ENCODE measurements at regions not wholly inside any gene's neighbourhood (a gene's known extent, or its start where the extent isn't known, plus 50 kb on each side); places are given as distances from the start of the nearest gene placed in this dataset.

- DNase-seq (ENCODE audit: low spot score), result no peak
Measured at GRCh38 chr1:34610063-34610462, 144.8 kb upstream of the GJB5 start.

DNA sequence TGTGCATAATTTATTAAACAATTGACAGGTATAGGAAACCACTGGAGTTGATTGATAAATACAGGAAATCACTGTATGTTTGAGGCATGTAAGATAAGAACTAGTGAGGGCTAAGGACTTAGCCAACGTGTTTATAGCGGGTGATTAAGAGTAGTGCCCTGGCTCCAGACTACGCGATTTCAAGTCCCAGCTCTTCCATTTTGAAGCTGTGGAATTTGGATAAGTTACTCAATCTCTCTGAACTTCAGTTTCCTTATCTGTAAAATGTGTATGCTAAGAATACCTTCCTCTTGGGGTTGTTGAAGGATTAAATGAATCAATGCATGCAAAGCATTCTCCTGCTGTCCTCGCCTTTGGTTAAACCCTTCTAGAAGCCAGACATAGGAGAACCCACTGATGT, 143.3 kb upstream of the GJB5 start:
- DNase-seq (ENCODE audit: low spot score), result no peak

DNA sequence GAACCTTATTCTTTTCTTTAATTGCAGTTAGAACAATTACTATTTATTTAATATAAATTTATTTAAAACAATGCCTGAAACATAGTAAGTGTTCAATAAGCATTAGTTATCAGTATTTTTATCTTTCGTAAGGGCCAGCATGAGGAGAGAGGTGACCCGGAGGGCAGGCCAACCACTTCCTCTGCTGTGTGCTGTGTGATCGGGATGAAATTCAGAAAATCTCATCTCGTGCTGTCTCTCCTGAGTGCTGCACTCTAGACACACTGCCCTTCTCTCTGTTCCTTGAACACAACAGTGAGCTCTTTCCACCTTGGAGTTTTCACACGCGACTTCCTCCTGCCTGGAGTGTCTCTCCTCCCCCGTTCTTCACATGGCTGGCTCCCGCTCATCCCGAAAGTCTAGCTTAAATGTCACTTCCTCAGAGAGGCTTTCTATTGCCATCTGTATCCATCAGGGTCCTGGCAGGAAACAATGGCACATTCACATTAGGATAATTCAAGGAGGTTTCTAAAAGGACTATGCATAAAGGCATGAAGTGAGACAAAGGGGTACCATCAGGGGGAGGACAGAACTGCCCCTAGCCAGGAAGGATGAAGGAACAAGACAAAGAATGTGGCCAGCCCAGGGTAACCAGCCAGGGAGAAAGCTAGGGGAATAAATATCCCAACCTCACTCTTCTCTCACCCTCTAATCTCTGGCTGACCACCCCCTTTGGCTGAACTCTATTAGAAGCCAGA, 142.6 kb upstream of the GJB5 start:
- DNase-seq (ENCODE audit: low spot score), result no peak

GRCh38 chr1:34617321-34618118, 137.3 kb upstream of the GJB5 start:
- no peak for DNase-seq (ENCODE audit: low spot score)

- no peak for DNase-seq (ENCODE audit: low spot score)
Measured at GRCh38 chr1:34618381-34618780, 136.5 kb upstream of the GJB5 start.

GRCh38 chr1:34619256-34619655, 135.6 kb upstream of the GJB5 start:
- no peak for DNase-seq (ENCODE audit: low spot score)

- DNase-seq (ENCODE audit: low spot score), result no peak
Measured at GRCh38 chr1:34621916-34622315, 132.9 kb upstream of the GJB5 start.

DNA sequence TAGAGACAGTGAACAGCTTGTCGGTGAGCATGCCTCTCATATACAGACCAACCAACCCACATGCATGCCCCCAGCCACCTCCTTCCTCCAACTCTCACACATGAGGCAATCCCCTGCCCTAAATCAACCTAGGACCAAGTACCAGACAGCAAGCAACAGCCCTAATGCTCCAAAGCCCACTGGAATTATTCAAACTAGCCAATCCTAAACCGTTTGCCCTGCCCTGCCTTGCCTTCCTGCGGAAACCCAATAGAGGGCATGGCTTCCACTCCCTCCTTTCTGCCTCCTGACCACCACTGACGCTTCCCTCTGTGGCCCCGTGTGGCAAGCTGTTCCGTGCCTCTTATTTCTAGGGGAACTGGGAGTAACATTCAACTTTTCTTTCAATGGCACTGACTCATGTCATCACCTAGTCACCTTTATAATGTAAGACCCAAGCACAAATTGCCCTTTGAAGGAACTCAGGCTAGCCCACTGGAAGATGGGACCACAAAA, 129.3 kb upstream of the GJB5 start:
- DNase-seq (ENCODE audit: low spot score), result no peak

- DNase-seq (ENCODE audit: low spot score), result no peak
Measured at GRCh38 chr1:34627465-34628240, 127.2 kb upstream of the GJB5 start.

GRCh38 chr1:34631126-34631525, 123.7 kb upstream of the GJB5 start:
- DNase-seq (ENCODE audit: low spot score), result no peak

GRCh38 chr1:34639701-34640100, 115.1 kb upstream of the GJB5 start:
- no peak for DNase-seq (ENCODE audit: low spot score)

- DNase-seq (ENCODE audit: low spot score), result no peak
Measured at GRCh38 chr1:34640654-34641401, 114.0 kb upstream of the GJB5 start.

GRCh38 chr1:34642679-34643078, 112.2 kb upstream of the GJB5 start:
- DNase-seq (ENCODE audit: low spot score), result no peak

DNA sequence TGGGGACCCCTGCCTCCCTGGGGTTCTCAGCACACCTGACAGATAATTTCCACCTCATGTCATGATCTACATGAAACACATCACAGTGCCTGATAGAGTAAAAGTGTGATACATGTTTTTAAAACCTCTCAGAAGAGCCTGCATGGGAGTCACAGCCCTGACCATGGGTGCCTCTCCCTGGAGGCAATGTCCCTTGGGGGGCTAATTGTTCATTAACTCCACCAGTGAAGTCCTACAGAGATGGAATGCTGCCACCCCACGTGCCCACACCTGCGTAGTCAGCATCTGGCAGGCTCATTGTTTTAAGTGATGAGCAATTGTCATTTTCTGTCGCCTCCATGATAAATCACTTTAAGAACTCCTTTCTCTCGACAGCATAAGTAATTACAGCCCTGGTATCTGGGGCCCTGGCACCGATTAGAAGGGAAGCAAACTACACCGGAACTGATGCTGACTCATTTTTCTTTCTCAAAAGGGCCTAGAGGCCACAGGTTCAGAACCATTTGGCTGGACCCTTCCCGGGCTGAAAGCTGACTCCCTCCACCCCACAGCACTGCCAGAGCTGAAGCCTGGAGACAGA, 109.6 kb upstream of the GJB5 start:
- DNase-seq (ENCODE audit: low spot score), result no peak

DNA sequence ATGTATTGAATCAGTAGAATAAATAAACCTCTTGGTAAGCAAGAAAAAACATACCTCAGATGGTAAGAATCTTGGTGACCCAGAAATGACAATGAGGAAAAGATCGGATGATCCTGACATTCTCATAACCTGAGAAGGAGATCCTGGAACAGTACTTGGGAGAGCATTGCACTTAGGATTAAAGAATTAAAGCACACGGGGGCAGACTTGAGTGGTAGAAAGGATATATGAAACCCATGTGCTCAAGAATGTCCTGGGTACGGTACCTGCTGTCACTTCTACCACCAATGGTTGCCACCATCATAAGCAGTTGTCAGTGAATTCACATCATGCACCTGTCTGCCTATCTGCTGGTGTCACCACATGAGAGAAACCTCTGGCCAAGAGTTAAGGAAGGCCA, 108.9 kb upstream of the GJB5 start:
- DNase-seq (ENCODE audit: low spot score), result no peak

GRCh38 chr1:34648501-34648900, 106.3 kb upstream of the GJB5 start:
- no peak for DNase-seq (ENCODE audit: low spot score)

DNA sequence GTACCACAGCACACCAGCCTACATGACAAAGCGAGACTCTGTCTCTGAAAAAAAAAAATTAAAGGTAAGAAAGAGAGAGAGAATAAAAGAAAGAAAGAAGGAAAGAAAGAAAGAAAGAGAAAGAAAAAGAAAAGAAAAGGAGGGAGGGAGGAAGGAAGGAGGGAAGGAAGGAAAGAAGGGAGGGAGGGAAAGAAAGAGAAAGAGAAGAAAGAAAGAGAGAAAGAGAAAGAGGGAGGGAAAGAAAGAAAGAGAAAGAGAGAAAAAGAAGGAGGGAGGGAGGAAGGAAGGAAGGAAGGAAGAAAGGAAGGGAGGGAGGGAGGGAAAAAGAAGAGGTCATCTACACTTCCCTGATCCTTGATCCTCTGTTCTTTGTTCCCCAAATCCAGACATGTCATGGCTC, 104.8 kb upstream of the GJB5 start:
- DNase-seq (ENCODE audit: low spot score), result no peak

DNA sequence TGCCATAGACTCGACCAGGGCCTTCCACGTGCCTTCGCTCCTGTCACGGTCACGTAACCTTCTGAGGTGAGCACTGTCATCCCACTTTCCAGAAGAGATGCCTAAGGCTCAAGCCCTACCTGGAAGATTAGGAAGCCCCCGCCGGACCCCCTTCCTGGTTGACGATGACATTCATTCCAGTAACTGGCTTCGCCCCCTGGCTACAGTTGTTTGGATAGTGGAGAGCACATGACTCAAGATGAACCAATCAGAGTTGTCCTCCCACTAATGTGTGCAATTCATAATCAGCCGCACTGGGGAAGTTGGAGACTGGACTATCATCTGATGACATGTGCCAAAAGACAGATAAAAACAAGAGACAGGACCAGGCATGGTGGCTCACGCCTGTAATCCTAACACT, 104.0 kb upstream of the GJB5 start:
- no peak for DNase-seq (ENCODE audit: low spot score)

- DNase-seq (ENCODE audit: low spot score), result no peak
Measured at GRCh38 chr1:34653110-34653509, 101.7 kb upstream of the GJB5 start.

DNA sequence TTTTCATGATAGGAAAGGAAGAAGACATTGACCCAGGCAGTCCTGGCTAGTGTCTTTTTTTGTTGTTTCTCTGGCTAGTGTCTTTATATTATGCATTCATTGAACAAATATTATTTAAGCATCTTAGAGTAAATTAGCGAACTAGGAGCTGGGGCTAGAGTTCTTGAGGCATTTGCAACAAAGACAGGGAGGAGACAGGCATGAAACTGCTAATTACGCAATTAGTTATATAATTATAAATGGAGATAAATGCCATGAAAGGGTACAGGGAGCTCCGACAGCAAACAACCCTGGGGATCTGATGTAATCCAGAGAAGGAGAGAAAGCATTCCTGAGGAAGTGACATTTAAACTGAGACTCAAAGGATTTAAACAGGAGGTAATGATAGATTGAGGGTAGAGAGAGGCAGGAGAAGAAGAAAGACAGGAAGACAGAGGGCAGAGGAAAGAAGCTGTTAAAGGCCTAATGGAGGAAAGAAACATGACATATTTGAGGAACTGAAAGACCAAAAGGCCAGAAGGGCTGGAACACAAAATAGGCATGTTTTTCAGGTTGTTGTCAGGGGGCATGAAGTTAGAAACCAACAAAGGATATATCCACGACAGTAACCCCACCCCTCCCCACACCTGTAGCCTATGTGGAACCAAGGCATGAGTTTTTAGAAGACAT, 99.5 kb upstream of the GJB5 start:
- no peak for DNase-seq (ENCODE audit: low spot score)

GRCh38 chr1:34655875-34656240, 99.0 kb upstream of the GJB5 start:
- no peak for DNase-seq (ENCODE audit: low spot score)

All from GM03348 (cell line).